ENCODE measurements at regions not wholly inside any gene's neighbourhood (a gene's known extent, or its start where the extent isn't known, plus 50 kb on each side); places are given as distances from the start of the nearest gene placed in this dataset.

- no peak for DNase-seq (ENCODE audit: extremely low read depth, insufficient read length)
- no peak overlapping the region for H3K4me3 ChIP-seq (replicated peaks; ENCODE audit: low read depth, low read length)
- no peaks in the 10 kb centered on the region for H3K36me3 ChIP-seq (ENCODE audit: control insufficient read depth, insufficient read depth, low read length)
- TF ChIP-seq CTCF (IDR thresholded peaks at IDR 0.05; ENCODE audit: insufficient read depth, low read length, poor library complexity, severe bottlenecking): no peak
- no peaks in the 10 kb centered on the region for H3K27me3 ChIP-seq (replicated peaks; ENCODE audit: control insufficient read depth, insufficient read depth, low read length)
These were observed 190.5 kb upstream of the PLEKHA5 start for GRCh38 chr12:18939051-18939450.

- H3K36me3 ChIP-seq (ENCODE audit: control insufficient read depth, insufficient read depth, low read length): no peaks in the 10 kb centered on the region
- no peak for TF ChIP-seq CTCF (IDR thresholded peaks at IDR 0.05; ENCODE audit: insufficient read depth, low read length, poor library complexity, severe bottlenecking)
- no peak for DNase-seq (ENCODE audit: extremely low read depth, insufficient read length)
- H3K4me3 ChIP-seq (replicated peaks; ENCODE audit: low read depth, low read length): no peak overlapping the region
- no peaks in the 10 kb centered on the region for H3K27me3 ChIP-seq (replicated peaks; ENCODE audit: control insufficient read depth, insufficient read depth, low read length)
These were observed 186.9 kb upstream of the PLEKHA5 start for GRCh38 chr12:18942669-18943068.

DNA sequence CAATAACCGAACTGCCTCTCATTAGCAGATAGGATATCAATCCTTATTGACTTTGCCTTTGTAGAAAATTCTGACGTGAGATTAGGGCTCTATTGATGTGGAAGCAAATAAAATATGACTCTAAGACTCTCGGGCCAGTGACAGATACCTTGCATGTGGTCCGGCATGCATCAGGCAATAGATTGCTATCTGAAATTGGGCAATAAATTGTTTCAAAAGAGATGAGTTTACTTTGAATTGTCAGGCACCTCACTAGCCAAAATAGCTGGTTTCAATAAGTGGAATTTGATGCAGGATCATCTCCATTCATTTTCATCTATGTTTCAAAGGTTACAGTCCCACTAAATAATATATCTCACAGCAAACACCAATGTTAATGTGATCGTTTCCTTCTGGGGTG, 186.3 kb upstream of the PLEKHA5 start:
- no peak for DNase-seq (ENCODE audit: extremely low read depth, insufficient read length)
- Histone ChIP-seq H3K27me3 (replicated peaks; ENCODE audit: control insufficient read depth, insufficient read depth, low read length) (no peaks in the 10 kb centered on the region), H3K36me3 (ENCODE audit: control insufficient read depth, insufficient read depth, low read length) (no peaks in the 10 kb centered on the region), H3K4me3 (replicated peaks; ENCODE audit: low read depth, low read length) (no peak overlapping the region)
- no peak for TF ChIP-seq CTCF (IDR thresholded peaks at IDR 0.05; ENCODE audit: insufficient read depth, low read length, poor library complexity, severe bottlenecking)

- no peaks in the 10 kb centered on the region for H3K27me3 ChIP-seq (replicated peaks; ENCODE audit: control insufficient read depth, insufficient read depth, low read length)
- H3K36me3 ChIP-seq (ENCODE audit: control insufficient read depth, insufficient read depth, low read length): no peaks in the 10 kb centered on the region
- no peak for DNase-seq (ENCODE audit: extremely low read depth, insufficient read length)
- no peak for TF ChIP-seq CTCF (IDR thresholded peaks at IDR 0.05; ENCODE audit: insufficient read depth, low read length, poor library complexity, severe bottlenecking)
- no peak overlapping the region for H3K4me3 ChIP-seq (replicated peaks; ENCODE audit: low read depth, low read length)
These were observed 183.4 kb upstream of the PLEKHA5 start for GRCh38 chr12:18946106-18946505.

- Histone ChIP-seq H3K27me3 (replicated peaks; ENCODE audit: control insufficient read depth, insufficient read depth, low read length) (no peaks in the 10 kb centered on the region), H3K4me3 (replicated peaks; ENCODE audit: low read depth, low read length) (no peak overlapping the region), H3K36me3 (ENCODE audit: control insufficient read depth, insufficient read depth, low read length) (no peaks in the 10 kb centered on the region)
- no peak for TF ChIP-seq CTCF (IDR thresholded peaks at IDR 0.05; ENCODE audit: insufficient read depth, low read length, poor library complexity, severe bottlenecking)
- no peak for DNase-seq (ENCODE audit: extremely low read depth, insufficient read length)
These were observed 178.3 kb upstream of the PLEKHA5 start for GRCh38 chr12:18951218-18951617.

- no peak for DNase-seq (ENCODE audit: extremely low read depth, insufficient read length)
- Histone ChIP-seq H3K27me3 (replicated peaks; ENCODE audit: control insufficient read depth, insufficient read depth, low read length) (no peaks in the 10 kb centered on the region), H3K36me3 (ENCODE audit: control insufficient read depth, insufficient read depth, low read length) (no peaks in the 10 kb centered on the region), H3K4me3 (replicated peaks; ENCODE audit: low read depth, low read length) (no peak overlapping the region)
- no peak for TF ChIP-seq CTCF (IDR thresholded peaks at IDR 0.05; ENCODE audit: insufficient read depth, low read length, poor library complexity, severe bottlenecking)
These were observed 176.0 kb upstream of the PLEKHA5 start for GRCh38 chr12:18953505-18953904.
